Lower lobe of right lung (tissue), 2 donors: ENCODE measurements at regions not wholly inside any gene's neighbourhood (a gene's known extent, or its start where the extent isn't known, plus 50 kb on each side); places are given as distances from the start of the nearest gene placed in this dataset.

Experiments
- ATAC-seq, 2 donors: fragments of 200-7000 bp; cut with Tn5 transposase; one replicate each; pipeline ENCODE4 v1.9.1; 2020 to 2022; ENCODE audit warnings: mild to moderate bottlenecking in 2 of 2, moderate library complexity in 2 of 2
- DNase-seq: peaks from one replicate; pipeline ENCODE4 v3.0.0-alpha.2; 2020
- H3K27ac ChIP-seq: fragments of 200-600 bp; one replicate; pipeline ENCODE4 v1.8.0; 2022
- H3K27me3 ChIP-seq: fragments of 200-600 bp; one replicate; pipeline ENCODE4 v1.8.0; 2022; ENCODE audit warnings: low read depth
- H3K36me3 ChIP-seq: fragments of 200-600 bp; one replicate; pipeline ENCODE4 v1.8.0; 2022; ENCODE audit warnings: mild to moderate bottlenecking
- H3K4me1 ChIP-seq: fragments of 200-600 bp; one replicate; pipeline ENCODE4 v1.8.0; 2022
- H3K4me3 ChIP-seq: fragments of 200-600 bp; one replicate; pipeline ENCODE4 v1.8.0; 2022; ENCODE audit warnings: mild to moderate bottlenecking
- H3K9me3 ChIP-seq: fragments of 200-600 bp; one replicate; pipeline ENCODE4 v1.8.0; 2022
- intact Hi-C: fragments of 100-400 bp; cut with DNase I; formaldehyde crosslinking; loops from one replicate; pipeline ENCODE4 v1.11.0; 2022
- TF ChIP-seq, protein P1 (sequence below): fragments of 200-600 bp; IDR thresholded peaks from one replicate; pipeline ENCODE4 v1.8.0; 2022; ENCODE audit warnings: antibody characterized with exemption, mild to moderate bottlenecking
- donor health status: DM: no; HTN: yes; CAD: no; lungs with severe emphysema.

GRCh38 chr1:117260761-117261423 is 50.2 kb upstream of the VTCN1 start:
- Histone ChIP-seq H3K27ac (no peak overlapping the region), H3K4me1 (no peaks in the 10 kb centered on the region), H3K9me3 (no peaks in the 10 kb centered on the region), H3K4me3 (no peak overlapping the region), H3K27me3 (no peaks in the 10 kb centered on the region), H3K36me3 (no peaks in the 10 kb centered on the region)
- no peak for DNase-seq
- intact Hi-C loops, result no loop called here
- no peak for ATAC-seq
- TF ChIP-seq, protein P1, sequence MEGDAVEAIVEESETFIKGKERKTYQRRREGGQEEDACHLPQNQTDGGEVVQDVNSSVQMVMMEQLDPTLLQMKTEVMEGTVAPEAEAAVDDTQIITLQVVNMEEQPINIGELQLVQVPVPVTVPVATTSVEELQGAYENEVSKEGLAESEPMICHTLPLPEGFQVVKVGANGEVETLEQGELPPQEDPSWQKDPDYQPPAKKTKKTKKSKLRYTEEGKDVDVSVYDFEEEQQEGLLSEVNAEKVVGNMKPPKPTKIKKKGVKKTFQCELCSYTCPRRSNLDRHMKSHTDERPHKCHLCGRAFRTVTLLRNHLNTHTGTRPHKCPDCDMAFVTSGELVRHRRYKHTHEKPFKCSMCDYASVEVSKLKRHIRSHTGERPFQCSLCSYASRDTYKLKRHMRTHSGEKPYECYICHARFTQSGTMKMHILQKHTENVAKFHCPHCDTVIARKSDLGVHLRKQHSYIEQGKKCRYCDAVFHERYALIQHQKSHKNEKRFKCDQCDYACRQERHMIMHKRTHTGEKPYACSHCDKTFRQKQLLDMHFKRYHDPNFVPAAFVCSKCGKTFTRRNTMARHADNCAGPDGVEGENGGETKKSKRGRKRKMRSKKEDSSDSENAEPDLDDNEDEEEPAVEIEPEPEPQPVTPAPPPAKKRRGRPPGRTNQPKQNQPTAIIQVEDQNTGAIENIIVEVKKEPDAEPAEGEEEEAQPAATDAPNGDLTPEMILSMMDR, result no peak
